PC-3 (cell line): ENCODE measurements at regions not wholly inside any gene's neighbourhood (a gene's known extent, or its start where the extent isn't known, plus 50 kb on each side); places are given as distances from the start of the nearest gene placed in this dataset.

Experiments used
- ATAC-seq: fragments of 200-7000 bp; cut with Tn5 transposase; 2 replicates; pipeline ENCODE4 v1.9.1; 2020; ENCODE audit warnings: mild to moderate bottlenecking, moderate library complexity
- BruUV-seq: library from RNA; stranded (reverse); fragments of 400-500 nt; replicated peaks from 2 replicates; lab custom pipeline; 2021; lab: Mats Ljungman, UMichigan
- CTCF ChIA-PET: fragments of 300-600 bp; sonication (Branson Sonifier 250); formaldehyde crosslinking; loops from one replicate; lab custom pipeline; 2022; ENCODE audit warnings: antibody characterized with exemption; lab: Charles Lee
- POLR2A ChIA-PET: fragments of 300-600 bp; sonication (Branson Sonifier 250); formaldehyde crosslinking; loops from one replicate; lab custom pipeline; 2022; ENCODE audit warnings: antibody characterized with exemption; ENCODE audit not compliant: unreplicated experiment; lab: Charles Lee
- DNase-seq: peaks from one replicate; pipeline ENCODE4 v3.0.0-alpha.2; 2015
- H2AFZ ChIP-seq: fragments of 300-600 bp; sonication (generic); 2 replicates; pipeline ENCODE4 v1.6.0; 2016; ENCODE audit warnings: antibody characterized with exemption, low read length
- H3F3A ChIP-seq: fragments of 300-600 bp; sonication (generic); one replicate; pipeline ENCODE4 v1.6.0; 2017; ENCODE audit warnings: antibody characterized with exemption, low read length, control low read depth, mild to moderate bottlenecking; ENCODE audit not compliant: unreplicated experiment
- H3K27ac ChIP-seq: fragments of 300-600 bp; sonication (generic); 2 replicates; pipeline ENCODE4 v1.5.1; 2016; ENCODE audit warnings: mild to moderate bottlenecking, low read length
- H3K27me3 ChIP-seq: fragments of 300-600 bp; sonication (generic); 2 replicates; pipeline ENCODE4 v1.6.1; 2016; ENCODE audit warnings: low read length, mixed read lengths
- H3K36me3 ChIP-seq: fragments of 300-600 bp; sonication (generic); 2 replicates; pipeline ENCODE4 v1.6.1; 2016; ENCODE audit warnings: low read depth, mixed run types, low read length, mixed read lengths
- H3K4me1 ChIP-seq: fragments of 300-600 bp; sonication (generic); 2 replicates; pipeline ENCODE4 v1.5.1; 2016; ENCODE audit warnings: low read length; ENCODE audit not compliant: insufficient read depth
- H3K4me2 ChIP-seq: fragments of 300-600 bp; sonication (generic); 2 replicates; pipeline ENCODE4 v1.6.0; 2016; ENCODE audit warnings: low read length
- H3K4me3 ChIP-seq: fragments of 300-600 bp; sonication (generic); 2 replicates; pipeline ENCODE4 v1.5.1; 2016; ENCODE audit warnings: mild to moderate bottlenecking, low read length, mixed read lengths
- H3K79me2 ChIP-seq: fragments of 300-600 bp; sonication (generic); 2 replicates; pipeline ENCODE4 v1.6.1; 2017; ENCODE audit warnings: low read length, mixed read lengths
- H3K9ac ChIP-seq: fragments of 300-600 bp; sonication (generic); 2 replicates; pipeline ENCODE4 v1.6.0; 2016; ENCODE audit warnings: mild to moderate bottlenecking, low read length
- H3K9me2 ChIP-seq: fragments of 300-600 bp; sonication (generic); replicated peaks from 2 replicates; pipeline ENCODE4 v1.6.1; 2016; ENCODE audit warnings: mixed run types, low read length, mixed read lengths
- H3K9me3 ChIP-seq: fragments of 300-600 bp; sonication (generic); 2 replicates; pipeline ENCODE4 v1.6.1; 2016; ENCODE audit warnings: low read length, mixed read lengths
- H4K20me1 ChIP-seq: fragments of 300-600 bp; sonication (generic); 2 replicates; pipeline ENCODE4 v1.6.1; 2016; ENCODE audit warnings: low read length, mixed read lengths
- CTCF ChIP-seq: fragments of 300-600 bp; sonication (generic); conservative IDR thresholded peaks from 2 replicates; pipeline ENCODE4 v1.5.1; 2017; ENCODE audit warnings: antibody characterized with exemption, low read depth, mild to moderate bottlenecking, low read length
- EZH2 ChIP-seq: fragments of 300-600 bp; sonication (generic); IDR thresholded peaks from one replicate; pipeline ENCODE4 v1.6.1; 2017; ENCODE audit warnings: antibody characterized with exemption, mild to moderate bottlenecking, low read length; ENCODE audit not compliant: unreplicated experiment
- EZH2phosphoT487 ChIP-seq: fragments of 300-600 bp; sonication (generic); IDR thresholded peaks from 2 replicates; pipeline ENCODE4 v1.6.1; 2018; ENCODE audit warnings: mild to moderate bottlenecking, antibody characterized with exemption, low read length, borderline replicate concordance
- intact Hi-C: fragments of 100-400 bp; cut with micrococcal nuclease; formaldehyde crosslinking; loops from 2 replicates; pipeline ENCODE4 v1.9.0; 2023

DNA sequence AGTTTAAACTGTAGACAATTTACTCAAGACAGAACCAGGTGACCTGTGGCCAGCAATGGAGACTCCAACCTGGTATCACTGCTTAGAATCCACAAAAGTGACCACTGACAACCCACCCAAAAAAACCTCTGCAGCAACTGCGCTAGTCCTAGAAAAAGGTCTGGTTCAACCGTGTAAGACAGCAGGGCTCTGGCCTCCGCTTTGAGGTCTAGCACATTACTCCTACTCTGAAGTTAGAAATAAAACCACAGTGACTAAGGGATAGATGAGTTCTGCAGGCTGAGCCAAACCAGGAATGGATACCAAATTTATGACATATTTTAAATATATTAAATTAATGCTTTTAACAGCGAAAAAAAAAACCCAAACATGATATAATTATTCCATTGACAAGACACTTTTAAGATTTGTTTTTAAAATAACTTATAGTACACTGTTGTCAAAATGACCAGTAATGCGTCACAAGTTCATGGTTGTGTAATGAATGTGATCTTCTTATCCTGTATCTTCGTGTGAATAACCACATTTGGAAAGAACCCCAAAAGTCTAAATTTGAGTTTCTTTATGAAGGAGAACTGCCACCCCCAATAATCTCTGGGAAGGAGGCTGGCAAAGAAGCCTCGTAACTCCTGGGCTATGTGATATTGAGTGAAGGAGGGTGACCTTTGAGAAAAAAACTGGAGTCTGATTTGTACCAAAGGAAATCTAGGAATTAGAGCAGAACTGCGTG lies 101.9 kb upstream of the SLC44A1 start:
- H3K4me3 ChIP-seq = no peak overlapping the region
- H3K9me3 ChIP-seq = no peaks in the 10 kb centered on the region
- no peak for DNase-seq

DNA sequence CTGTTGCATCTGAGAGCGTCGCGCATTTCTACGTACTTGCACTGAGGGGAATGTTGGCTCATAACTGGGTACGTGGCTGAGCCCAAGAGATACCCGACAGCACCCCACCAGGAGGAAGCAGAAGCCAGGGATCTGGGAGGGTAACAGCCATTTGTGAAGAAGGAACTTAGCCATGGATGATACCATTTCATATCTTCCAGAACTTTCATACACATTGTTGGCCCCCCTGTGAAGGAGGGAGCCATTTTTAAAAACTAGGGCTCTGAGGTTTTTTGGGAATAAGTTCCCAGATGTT lies 101.4 kb upstream of the SLC44A1 start:
- no TSS peak for BruUV-seq
- POLR2A ChIA-PET = no interaction called here
- CTCF ChIA-PET = no interaction called here
- Histone ChIP-seq H3K4me3 (no peak overlapping the region), H3F3A (no peaks in the 10 kb centered on the region), H3K36me3 (no peaks in the 10 kb centered on the region), H3K27me3 (no peaks in the 10 kb centered on the region), H4K20me1 (no peaks in the 10 kb centered on the region), H3K9ac (no peak overlapping the region), H3K27ac (no peak overlapping the region), H3K4me1 (no peaks in the 10 kb centered on the region), H2AFZ (no peak overlapping the region), H3K4me2 (no peak overlapping the region), H3K9me3 (no peaks in the 10 kb centered on the region), H3K9me2 (no peaks in the 10 kb centered on the region), H3K79me2 (no peaks in the 10 kb centered on the region)
- ATAC-seq (no peak), DNase-seq (no peak)
- TF ChIP-seq CTCF = no peak
- TF ChIP-seq EZH2 = no peak
- no peak for TF ChIP-seq EZH2phosphoT487
- intact Hi-C loops = no loop called here

More for the DNA sequence above, 101.9 kb upstream of the SLC44A1 start:
- ChIA-PET CTCF (no interaction called here), POLR2A (no interaction called here)
- H4K20me1 ChIP-seq = no peaks in the 10 kb centered on the region
- no peaks in the 10 kb centered on the region for H3K4me1 ChIP-seq
- H3K4me2 ChIP-seq = no peak overlapping the region
- H3F3A ChIP-seq = no peaks in the 10 kb centered on the region
- intact Hi-C loops = no loop called here
- H3K9ac ChIP-seq = no peak overlapping the region
- no peaks in the 10 kb centered on the region for H3K79me2 ChIP-seq
- H3K27me3 ChIP-seq = no peaks in the 10 kb centered on the region
- no peaks in the 10 kb centered on the region for H3K9me2 ChIP-seq
- no peak for TF ChIP-seq EZH2
- TF ChIP-seq CTCF = no peak
- TF ChIP-seq EZH2phosphoT487 = no peak
- no peak overlapping the region for H2AFZ ChIP-seq
- no peak for ATAC-seq
- BruUV-seq = no TSS peak
- no peak overlapping the region for H3K27ac ChIP-seq
- H3K36me3 ChIP-seq = no peaks in the 10 kb centered on the region

DNA sequence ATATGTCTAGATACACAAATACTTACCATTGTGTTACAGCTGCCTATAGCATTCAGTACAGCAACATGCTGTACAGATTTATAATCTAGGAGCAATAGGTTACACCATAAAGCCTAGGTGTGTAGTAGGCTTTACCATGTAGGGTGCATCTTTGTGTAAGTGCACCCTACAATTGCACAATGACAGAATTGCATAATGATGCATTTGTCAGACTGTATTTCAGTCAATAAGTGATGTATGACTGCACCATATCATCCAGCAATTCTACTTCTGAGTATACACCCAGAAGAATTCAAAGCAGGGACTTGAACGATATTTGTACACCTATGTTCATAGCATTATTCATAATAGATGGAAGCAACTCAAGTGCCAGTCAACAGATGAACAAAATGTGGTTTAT lies 100.4 kb upstream of the SLC44A1 start:
- POLR2A ChIA-PET = no interaction called here
- Histone ChIP-seq H4K20me1 (no peaks in the 10 kb centered on the region), H3K4me2 (no peak overlapping the region), H3K4me1 (no peaks in the 10 kb centered on the region), H3K36me3 (no peaks in the 10 kb centered on the region), H3F3A (no peaks in the 10 kb centered on the region), H3K27me3 (no peaks in the 10 kb centered on the region), H3K9me2 (no peaks in the 10 kb centered on the region), H3K27ac (no peak overlapping the region), H3K79me2 (no peaks in the 10 kb centered on the region), H3K4me3 (no peak overlapping the region), H3K9ac (no peak overlapping the region), H3K9me3 (no peaks in the 10 kb centered on the region), H2AFZ (no peak overlapping the region)
- no peak for DNase-seq
- ATAC-seq = no peak
- TF ChIP-seq CTCF (no peak), EZH2phosphoT487 (no peak), EZH2 (no peak)
- CTCF ChIA-PET = no interaction called here
- intact Hi-C loops = no loop called here
- no TSS peak for BruUV-seq
